ENCODE measurements at regions not wholly inside any gene's neighbourhood (a gene's known extent, or its start where the extent isn't known, plus 50 kb on each side); places are given as distances from the start of the nearest gene placed in this dataset.

DNA sequence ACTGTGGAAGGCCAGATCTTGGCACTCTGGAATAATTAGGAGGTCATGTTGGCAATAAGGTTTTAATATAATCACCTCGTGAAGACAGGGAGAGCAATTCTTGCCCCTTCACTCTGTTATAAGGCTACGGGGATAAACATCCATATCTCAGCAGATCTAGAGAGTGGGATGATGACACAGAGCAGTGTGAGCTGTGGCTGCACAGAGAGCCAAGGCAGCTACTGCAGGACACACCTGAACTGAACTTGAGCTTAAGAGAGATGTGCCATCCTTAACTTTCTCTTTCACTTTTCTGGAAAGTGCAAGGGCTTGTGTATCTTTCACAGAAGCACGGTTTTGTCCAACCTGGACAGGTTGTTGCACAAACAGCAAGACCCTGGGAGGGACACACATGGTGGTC lies 174.7 kb downstream of the GATA3 start:
- DNase-seq (ENCODE audit: low read depth in 2 of 2) = no peak

DNA sequence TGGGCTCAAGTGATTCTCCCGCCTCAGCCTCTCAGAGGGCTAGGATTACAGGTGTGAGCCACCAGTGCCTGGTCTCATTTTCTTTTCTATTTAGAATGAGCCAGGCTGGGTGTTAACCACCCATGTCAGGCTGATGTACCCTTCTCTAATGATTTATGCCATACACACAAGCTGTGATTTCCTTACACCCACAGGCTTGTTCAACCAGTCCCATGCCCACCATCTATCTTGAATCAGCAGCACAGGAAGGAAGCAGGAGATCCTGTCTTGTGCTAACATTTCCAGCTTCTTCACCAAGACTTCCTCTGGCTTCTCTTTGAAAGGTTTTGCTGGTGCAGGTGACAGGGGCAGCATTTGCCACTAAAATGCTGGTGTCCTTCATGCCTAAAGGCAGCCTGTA lies 176.4 kb downstream of the GATA3 start:
- DNase-seq (ENCODE audit: low read depth in 2 of 2) = no peak

DNA sequence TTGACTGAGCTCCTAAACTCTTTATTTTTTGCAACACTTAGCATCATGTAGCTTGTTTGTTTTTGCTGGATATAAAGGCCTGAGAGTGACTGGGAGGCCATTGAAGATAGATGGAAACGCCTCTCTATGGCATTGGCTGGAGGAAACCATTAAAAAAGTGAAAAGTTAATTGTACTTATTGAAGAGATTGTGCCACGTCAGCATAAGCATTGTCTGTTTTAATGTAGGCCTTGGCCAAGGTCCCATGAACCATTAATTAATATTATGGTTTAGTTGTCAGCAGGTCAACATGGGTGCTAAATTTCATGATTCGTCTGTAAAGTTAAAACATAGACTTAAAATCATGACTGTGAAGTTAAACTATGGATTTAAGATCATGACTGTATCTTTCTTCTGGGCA lies 178.6 kb downstream of the GATA3 start:
- no peak for DNase-seq (ENCODE audit: low read depth in 2 of 2)

DNA sequence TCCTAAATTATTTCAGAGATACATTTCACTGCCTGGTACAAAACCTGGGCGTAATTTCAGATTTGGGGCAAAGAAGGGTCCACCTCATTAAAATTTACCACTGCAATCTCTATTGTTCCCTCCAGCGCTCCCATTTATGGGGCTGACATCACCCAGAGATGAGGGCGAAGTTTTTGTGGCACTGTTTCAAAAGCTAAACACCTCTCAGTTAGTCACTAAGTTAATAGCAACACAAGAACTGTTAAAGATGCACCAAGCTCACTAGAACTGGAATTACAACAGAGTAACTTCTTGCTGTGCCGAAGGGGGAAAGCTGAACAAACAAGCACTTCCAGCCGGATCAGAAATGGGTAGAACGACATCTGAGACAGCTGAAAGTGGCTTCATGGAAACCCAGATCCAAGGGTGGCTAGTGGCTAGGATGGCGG lies 179.4 kb downstream of the GATA3 start:
- no peak for DNase-seq (ENCODE audit: low read depth in 2 of 2)

DNA sequence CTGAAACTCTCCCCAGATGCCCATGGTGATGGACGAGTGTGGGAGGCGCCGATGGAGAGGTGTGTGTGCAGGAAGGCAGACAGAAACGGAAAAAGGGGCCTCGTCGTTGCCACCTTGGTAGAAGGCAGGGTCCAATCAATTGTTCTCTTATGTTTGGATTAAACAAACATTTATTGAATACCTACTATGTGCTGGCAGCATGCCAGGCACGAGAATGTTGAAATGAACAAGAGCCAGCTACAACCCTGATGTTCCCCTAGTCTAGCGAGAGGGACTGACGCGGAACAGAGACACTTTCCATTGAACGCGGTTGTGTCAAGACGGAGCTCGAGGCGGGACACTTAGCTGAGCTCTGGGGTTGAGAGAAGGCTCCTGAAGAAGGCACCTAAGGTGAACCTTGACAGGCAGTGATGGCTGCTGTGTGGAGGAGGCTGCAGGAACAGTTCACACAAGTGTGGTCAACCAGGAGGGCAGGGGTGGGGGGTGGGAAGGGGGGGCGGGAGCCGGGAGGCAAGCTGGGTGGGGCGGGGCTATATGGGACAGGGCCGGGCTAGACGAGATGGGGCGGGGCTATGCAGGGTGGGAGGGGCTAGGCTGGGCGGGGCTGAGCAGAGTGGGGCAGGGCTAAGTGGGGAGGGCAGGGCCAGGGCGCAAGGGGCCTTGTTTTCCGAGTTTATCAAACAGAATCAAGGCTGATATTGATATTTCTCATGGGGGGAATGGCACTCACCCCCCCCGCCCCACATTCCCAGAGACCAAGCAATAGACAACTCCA lies 181.0 kb downstream of the GATA3 start:
- DNase-seq (ENCODE audit: low read depth in 2 of 2) = no peak

DNA sequence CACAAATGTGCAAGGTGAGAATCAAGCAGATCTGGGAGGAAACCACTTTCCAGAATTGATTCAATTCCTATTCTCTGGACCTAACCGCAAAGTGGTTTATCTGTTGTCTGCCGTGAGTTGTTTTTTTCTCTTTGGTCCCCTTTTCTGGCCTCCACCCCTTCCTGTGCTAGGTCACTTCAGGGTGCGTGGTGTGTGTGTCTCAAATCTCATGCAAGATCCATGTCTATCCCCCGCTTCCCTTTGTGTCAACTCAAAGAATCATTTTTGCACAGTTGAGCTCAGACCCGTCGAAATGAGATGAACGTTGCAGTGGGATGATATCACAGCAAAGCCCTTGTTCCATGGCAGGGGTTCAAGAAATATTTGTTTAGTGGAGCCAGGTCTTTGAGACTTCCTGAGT lies 184.5 kb downstream of the GATA3 start:
- DNase-seq (ENCODE audit: low read depth in 2 of 2) = no peak

DNA sequence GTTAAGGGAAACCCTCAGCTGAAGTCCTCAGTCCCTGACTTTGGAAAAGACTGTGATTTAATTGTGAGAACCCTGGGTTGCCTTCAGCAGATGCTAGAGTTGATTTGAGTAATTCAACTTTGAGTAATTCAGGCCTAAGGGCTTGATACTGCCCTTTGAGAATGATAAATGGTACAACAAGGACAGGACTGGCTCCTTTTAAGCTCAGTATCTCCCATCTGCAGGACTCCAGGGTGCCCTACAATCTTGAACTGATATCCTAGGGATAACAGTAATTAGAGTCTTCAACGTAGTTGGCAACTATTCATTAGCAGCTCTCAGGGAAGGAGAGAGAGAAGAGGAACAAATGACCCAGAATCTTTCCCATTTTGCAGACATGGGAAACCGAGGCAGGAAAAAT lies 186.4 kb downstream of the GATA3 start:
- no peak for DNase-seq (ENCODE audit: low read depth in 2 of 2)

DNA sequence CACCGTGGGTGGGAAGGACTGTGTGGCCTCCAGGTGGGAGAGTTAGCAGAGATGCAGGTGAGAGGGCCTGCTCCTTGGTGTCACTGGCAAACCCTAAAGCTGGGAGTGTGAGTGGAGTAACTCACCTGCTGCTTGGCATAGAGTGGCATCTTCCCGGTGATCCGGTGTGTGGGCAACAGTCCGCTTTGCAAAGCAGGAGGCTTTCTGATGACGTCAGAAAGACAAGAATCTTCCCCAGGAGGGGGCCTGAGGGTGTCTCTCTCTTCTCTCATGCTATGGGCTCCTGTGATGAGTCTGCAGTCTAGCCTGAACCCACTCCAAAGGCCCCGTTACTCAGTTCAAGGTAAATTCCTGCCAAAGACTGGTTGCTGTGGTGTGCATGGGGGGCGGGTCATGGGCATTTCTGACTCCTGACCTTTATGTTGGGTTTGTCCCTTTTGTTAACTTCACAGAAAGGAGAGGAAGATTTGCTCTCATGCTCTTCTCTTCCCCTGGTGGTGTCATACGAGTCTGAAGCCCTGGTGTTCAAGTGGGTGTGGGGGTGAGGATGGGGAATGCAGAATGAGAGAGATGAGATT lies 187.9 kb downstream of the GATA3 start:
- no peak for DNase-seq (ENCODE audit: low read depth in 2 of 2)

- DNase-seq (ENCODE audit: low read depth in 2 of 2) = no peak
These were observed 190.8 kb downstream of the GATA3 start for GRCh38 chr10:8245131-8245813.

GRCh38 chr10:8245814-8246142 lies 191.3 kb downstream of the GATA3 start:
- DNase-seq (ENCODE audit: low read depth in 2 of 2) = no peak

DNA sequence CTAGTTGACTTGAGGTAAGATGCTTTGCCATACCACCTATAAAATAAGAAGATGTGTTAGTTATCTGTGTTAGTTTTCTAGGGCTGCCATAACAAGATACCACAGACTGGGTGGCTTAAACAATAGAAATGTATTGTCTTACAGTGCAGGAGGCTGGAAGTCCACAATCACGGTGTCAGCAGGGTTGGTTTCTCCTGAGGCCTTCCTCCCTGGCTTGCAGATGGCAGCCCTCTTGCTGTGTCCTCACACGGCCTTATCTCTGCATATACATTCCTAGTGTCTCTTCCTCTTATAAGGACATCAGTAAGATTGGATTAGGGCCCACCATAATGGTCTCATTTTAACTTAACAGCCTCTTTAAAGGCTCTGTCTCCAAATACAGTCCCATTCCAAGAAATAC lies 192.1 kb downstream of the GATA3 start:
- no peak for DNase-seq (ENCODE audit: low read depth in 2 of 2)

DNA sequence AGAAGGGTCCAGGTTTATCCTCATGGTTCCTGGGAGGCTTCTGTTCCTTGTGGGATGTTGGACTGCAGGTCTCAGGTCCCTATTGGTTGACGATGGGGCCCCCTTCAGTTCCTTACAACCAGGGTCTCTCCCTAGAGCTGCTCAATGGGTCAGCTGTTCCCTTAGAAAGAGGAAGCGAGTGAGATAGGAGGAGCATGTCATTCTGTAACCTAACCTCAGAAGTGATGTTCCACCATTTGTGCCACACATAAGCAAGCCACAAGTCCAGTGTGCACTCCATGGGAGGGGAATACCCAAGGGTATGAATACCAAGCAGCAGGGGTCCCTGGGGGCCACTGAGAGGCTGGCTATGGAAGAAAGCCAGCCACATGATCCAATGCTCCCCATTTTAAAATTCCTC lies 192.7 kb downstream of the GATA3 start:
- DNase-seq (ENCODE audit: low read depth in 2 of 2) = no peak

DNA sequence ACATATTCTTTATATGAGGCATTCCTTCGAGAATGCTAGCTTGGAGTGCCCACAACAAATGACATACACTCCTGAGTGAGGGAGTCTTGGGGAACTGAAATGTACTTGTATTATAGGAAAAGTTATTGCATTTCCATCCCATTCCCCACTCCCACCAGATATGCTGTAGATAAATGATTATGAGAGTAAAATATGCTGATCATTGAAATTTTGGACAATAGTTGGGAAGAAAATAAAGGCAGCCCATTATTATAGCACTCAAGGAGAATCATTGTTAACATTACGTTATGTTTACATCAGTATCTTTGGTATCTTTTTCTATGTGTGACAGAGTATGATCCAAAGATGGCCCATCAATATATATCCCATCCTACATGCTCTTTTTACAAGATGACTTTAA lies 194.4 kb downstream of the GATA3 start:
- DNase-seq (ENCODE audit: low read depth in 2 of 2) = no peak

DNA sequence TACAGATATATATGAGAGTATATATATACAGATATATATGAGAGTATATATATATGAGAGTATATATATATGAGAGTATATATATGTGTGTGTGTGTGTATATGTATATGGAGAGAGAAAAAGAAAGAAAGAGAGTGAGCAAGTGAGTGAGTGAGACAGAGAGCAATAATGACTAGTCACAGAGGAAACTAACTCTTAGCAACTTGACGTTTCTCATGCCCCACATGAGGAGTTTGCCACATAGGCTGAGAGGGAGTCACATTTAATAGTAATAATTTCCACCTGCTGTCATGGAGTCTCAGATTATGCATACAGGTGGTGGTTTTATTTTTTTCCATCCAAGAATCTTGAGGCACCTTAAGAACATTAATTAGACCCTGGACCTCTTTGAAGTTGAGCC lies 199.9 kb downstream of the GATA3 start:
- DNase-seq (ENCODE audit: low read depth in 2 of 2) = no peak

- DNase-seq (ENCODE audit: low read depth in 2 of 2) = no peak
These were observed 200.8 kb downstream of the GATA3 start for GRCh38 chr10:8255301-8255700.

- DNase-seq (ENCODE audit: low read depth in 2 of 2) = no peak
These were observed 206.2 kb downstream of the GATA3 start for GRCh38 chr10:8260645-8261044.

DNA sequence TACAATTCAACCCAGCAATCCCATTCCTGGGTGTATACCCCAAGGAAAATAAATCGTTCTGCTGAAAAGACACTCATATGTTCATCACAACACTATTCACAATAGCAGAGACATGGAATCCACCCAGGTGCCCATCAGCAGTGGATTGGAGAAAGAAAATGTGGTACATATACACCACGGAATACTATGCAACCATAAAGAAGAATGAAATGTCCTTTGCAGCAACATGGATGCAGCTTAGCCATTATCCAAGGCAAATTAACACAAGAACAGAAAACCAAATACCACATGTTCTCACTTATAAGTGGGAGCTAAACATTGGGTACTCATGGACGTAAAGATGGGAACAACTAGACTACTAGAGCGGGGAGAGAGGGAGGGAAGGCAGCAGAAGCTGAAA lies 207.8 kb downstream of the GATA3 start:
- no peak for DNase-seq (ENCODE audit: low read depth in 2 of 2)

DNA sequence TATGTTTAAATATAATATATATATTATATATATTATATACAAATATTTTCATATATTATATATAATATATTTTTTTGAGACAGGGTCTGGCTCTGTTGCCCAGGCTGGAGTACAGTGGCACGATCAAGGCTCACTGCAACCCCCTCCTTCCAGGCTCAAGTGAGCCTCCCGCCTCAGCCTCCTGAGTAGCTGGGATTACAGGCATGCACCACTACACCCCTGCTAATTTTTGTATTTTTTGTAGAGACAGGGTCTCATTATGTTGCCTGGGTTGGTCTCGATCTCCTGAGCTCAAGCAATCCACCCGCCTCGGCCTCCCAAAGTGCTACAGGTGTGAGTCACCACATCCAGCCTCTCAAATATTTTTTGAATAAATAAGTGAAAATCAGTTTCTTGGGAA lies 215.5 kb downstream of the GATA3 start:
- DNase-seq (ENCODE audit: low read depth in 2 of 2) = no peak

- DNase-seq (ENCODE audit: low read depth in 2 of 2) = no peak
These were observed 218.4 kb downstream of the GATA3 start for GRCh38 chr10:8272794-8273425.

- no peak for DNase-seq (ENCODE audit: low read depth in 2 of 2)
These were observed 219.3 kb downstream of the GATA3 start for GRCh38 chr10:8273749-8274148.

- no peak for DNase-seq (ENCODE audit: low read depth in 2 of 2)
These were observed 221.4 kb downstream of the GATA3 start for GRCh38 chr10:8275911-8276310.

DNA sequence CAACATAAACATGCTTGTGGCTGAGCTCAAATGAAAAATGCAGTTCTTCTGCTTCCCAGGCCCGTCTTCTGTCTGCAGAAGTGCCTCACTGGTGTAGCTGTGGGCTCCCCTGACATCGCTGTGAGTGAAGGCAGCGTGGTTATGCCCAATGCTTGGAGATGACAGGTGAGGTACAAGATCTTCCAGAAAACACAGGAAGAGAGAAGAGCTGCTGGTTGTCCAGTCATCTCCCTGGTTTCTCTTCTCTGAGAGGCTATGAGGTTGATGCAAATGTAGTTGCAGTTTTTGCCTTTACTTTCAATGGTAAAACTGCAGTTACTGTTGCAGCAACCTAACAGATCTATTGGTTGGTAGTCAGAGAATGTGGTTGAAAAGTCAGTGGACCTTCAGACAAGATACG lies 223.6 kb downstream of the GATA3 start:
- no peak for DNase-seq (ENCODE audit: low read depth in 2 of 2)

GRCh38 chr10:8279598-8279997 lies 225.1 kb downstream of the GATA3 start:
- DNase-seq (ENCODE audit: low read depth in 2 of 2) = no peak
